HCT116 (cell line): ENCODE measurements at regions not wholly inside any gene's neighbourhood (a gene's known extent, or its start where the extent isn't known, plus 50 kb on each side); places are given as distances from the start of the nearest gene placed in this dataset.
A peak's percentile ranks its signal among the peaks of the same experiment; 100 is the strongest.

ENCODE experiments used
- ATAC-seq: fragments of 200-7000 bp; cut with Tn5 transposase; 2 replicates; pipeline ENCODE4 v1.9.1; 2020; ENCODE audit warnings: mild to moderate bottlenecking, moderate library complexity
- BruUV-seq: library from RNA; stranded (reverse); fragments of 400-500 nt; replicated peaks from 2 replicates; lab custom pipeline; 2021; lab: Mats Ljungman, UMichigan
- CTCF ChIA-PET: fragments of 300-600 bp; sonication (Branson Sonifier 250); formaldehyde crosslinking; loops from one replicate; lab custom pipeline; 2021; ENCODE audit warnings: antibody characterized with exemption; lab: Charles Lee
- POLR2A ChIA-PET: fragments of 300-600, 350-600 bp; sonication (Branson Sonifier 250); formaldehyde crosslinking; loops from one replicate; lab custom pipeline; 2021; ENCODE audit warnings: antibody characterized with exemption; lab: Charles Lee
- RAD21 ChIA-PET, 2 experiments: fragments of 300-600 bp; sonication (Branson Sonifier 250); formaldehyde crosslinking; loops; one replicate each; lab custom pipeline; 2023; ENCODE audit warnings: low total read pairs in 2 of 2; ENCODE audit not compliant: uncharacterized antibody in 2 of 2, unreplicated experiment in 2 of 2, low non-redundant PET in 1 of 2; lab: Charles Lee
- DNase-seq: peaks from one replicate; pipeline ENCODE4 v3.0.0-alpha.2; 2010; ENCODE audit warnings: low read depth, low spot score
- H2AFZ ChIP-seq: fragments of 200-600 bp; shearing (Covaris generic), sonication (generic); 2 replicates; pipeline ENCODE4 v1.6.1; 2017; ENCODE audit warnings: low read depth, mixed run types, mixed read lengths, antibody characterized with exemption, low read length; ENCODE audit not compliant: poor library complexity, severe bottlenecking
- H3K27ac ChIP-seq: 2 replicates; pipeline ENCODE4 v1.5.1; 2012; ENCODE audit warnings: low read depth, low read length
- H3K27me3 ChIP-seq: fragments of 200-600 bp; sonication (generic); 2 replicates; pipeline ENCODE4 v1.6.1; 2016; ENCODE audit warnings: mixed run types, low read length, mixed read lengths; ENCODE audit not compliant: insufficient read depth
- H3K36me3 ChIP-seq, 2 experiments: fragments of 200-500 bp in 1 of 2; fragments of 200-600 bp in 1 of 2; sonication (Bioruptor generic) in 1 of 2; sonication (generic) in 1 of 2; 2 replicates each; pipeline versions ENCODE4 v1.5.1 to v1.6.1; 2014 to 2016; ENCODE audit warnings: low read length in 2 of 2, inconsistent platforms in 1 of 2, mixed read lengths in 1 of 2, mixed run types in 1 of 2; ENCODE audit not compliant: insufficient read depth in 2 of 2, control insufficient read depth in 1 of 2
- H3K4me1 ChIP-seq, 2 experiments: fragments of 200-600 bp in 1 of 2; sonication (generic) in 1 of 2; 2 replicates each; pipeline versions ENCODE4 v1.5.1 to v1.6.1; 2012 to 2017; ENCODE audit warnings: low read length in 2 of 2, inconsistent platforms in 1 of 2, mild to moderate bottlenecking in 1 of 2, mixed read lengths in 1 of 2, mixed run types in 1 of 2, moderate library complexity in 1 of 2; ENCODE audit not compliant: insufficient read depth in 2 of 2, control insufficient read depth in 1 of 2
- H3K4me2 ChIP-seq: fragments of 200-600 bp; sonication (generic); 2 replicates; pipeline ENCODE4 v1.6.1; 2017; ENCODE audit warnings: mixed run types, low read length, mixed read lengths
- H3K4me3 ChIP-seq, 2 experiments: fragments of 200-600 bp in 1 of 2; sonication (generic) in 1 of 2; replicated peaks in 1 of 2; 2 replicates each; pipeline ENCODE4 v1.5.1; 2011 to 2016; ENCODE audit warnings: low read length in 2 of 2, control low read depth in 1 of 2, low read depth in 1 of 2, mild to moderate bottlenecking in 1 of 2, mixed read lengths in 1 of 2, mixed run types in 1 of 2
- H3K79me2 ChIP-seq: fragments of 200-600 bp; sonication (generic); 2 replicates; pipeline ENCODE4 v1.6.1; 2017; ENCODE audit warnings: mild to moderate bottlenecking, mixed run types, low read length, moderate library complexity, mixed read lengths; ENCODE audit not compliant: insufficient read depth
- H3K9ac ChIP-seq: fragments of 200-600 bp; sonication (generic); 2 replicates; pipeline ENCODE4 v1.6.1; 2016; ENCODE audit warnings: low read length, mixed read lengths
- H3K9me2 ChIP-seq: fragments of 200-600 bp; sonication (generic), shearing (Covaris generic); 2 replicates; pipeline ENCODE4 v1.6.1; 2017; ENCODE audit warnings: mixed run types, mild to moderate bottlenecking, moderate library complexity; ENCODE audit not compliant: insufficient read depth
- H3K9me3 ChIP-seq, 2 experiments: fragments of 200-500 bp in 1 of 2; fragments of 200-600 bp in 1 of 2; sonication (Bioruptor generic) in 1 of 2; sonication (generic) in 1 of 2; 2 replicates each; pipeline ENCODE4 v1.6.1; 2014 to 2017; ENCODE audit warnings: low read length in 2 of 2, mixed read lengths in 2 of 2, inconsistent platforms in 1 of 2, low read depth in 1 of 2, mild to moderate bottlenecking in 1 of 2, mixed run types in 1 of 2, moderate library complexity in 1 of 2; ENCODE audit not compliant: control insufficient read depth in 1 of 2, insufficient read depth in 1 of 2
- H4K20me1 ChIP-seq: fragments of 200-600 bp; sonication (generic), shearing (Covaris generic); 2 replicates; pipeline ENCODE4 v1.6.1; 2017; ENCODE audit warnings: mixed run types, mild to moderate bottlenecking, moderate library complexity; ENCODE audit not compliant: insufficient read depth
- CBX3 ChIP-seq: IDR thresholded peaks from 2 replicates; pipeline ENCODE4 v1.6.1; 2012; ENCODE audit warnings: low read depth
- CEBPB ChIP-seq: IDR thresholded peaks from 2 replicates; pipeline ENCODE4 v1.6.1; 2012; ENCODE audit warnings: low read depth
- EGR1 ChIP-seq: IDR thresholded peaks from 2 replicates; pipeline ENCODE4 v1.6.1; 2012; ENCODE audit warnings: low read depth
- ELF1 ChIP-seq: IDR thresholded peaks from 2 replicates; pipeline ENCODE4 v1.6.1; 2012; ENCODE audit warnings: low read depth, borderline replicate concordance
- EZH2 ChIP-seq: fragments of 200-600 bp; sonication (generic); IDR thresholded peaks from 2 replicates; pipeline ENCODE4 v1.6.1; 2017; ENCODE audit warnings: antibody characterized with exemption, mixed run types
- FOSL1 ChIP-seq: IDR thresholded peaks from 2 replicates; pipeline ENCODE4 v1.6.1; 2012; ENCODE audit warnings: low read depth
- JUND ChIP-seq: IDR thresholded peaks from 2 replicates; pipeline ENCODE4 v1.6.1; 2012
- MAX ChIP-seq: IDR thresholded peaks from 2 replicates; pipeline ENCODE4 v1.6.1; 2012
- POLR2A ChIP-seq: IDR thresholded peaks from 2 replicates; pipeline ENCODE4 v1.7.0; 2011; ENCODE audit warnings: borderline replicate concordance; ENCODE audit not compliant: insufficient read depth, insufficient read length; ENCODE audit errors: extremely low read depth
- POLR2AphosphoS5 ChIP-seq: IDR thresholded peaks from 2 replicates; pipeline ENCODE4 v1.6.1; 2011; ENCODE audit warnings: mild to moderate bottlenecking, low read depth, low read length, moderate library complexity
- RAD21 ChIP-seq: IDR thresholded peaks from 2 replicates; pipeline ENCODE4 v1.6.1; 2012; ENCODE audit warnings: low read depth, mild to moderate bottlenecking
- SIN3A ChIP-seq: IDR thresholded peaks from 2 replicates; pipeline ENCODE4 v1.6.1; 2012; ENCODE audit warnings: low read depth
- SP1 ChIP-seq: IDR thresholded peaks from 2 replicates; pipeline ENCODE4 v1.6.1; 2012; ENCODE audit warnings: low read depth
- SRF ChIP-seq: IDR thresholded peaks from 2 replicates; pipeline ENCODE4 v1.6.1; 2012; ENCODE audit warnings: low read depth
- TCF7L2 ChIP-seq: IDR thresholded peaks from 2 replicates; pipeline ENCODE4 v1.7.0; 2011; ENCODE audit warnings: borderline replicate concordance, inconsistent platforms; ENCODE audit not compliant: insufficient read depth, insufficient read length; ENCODE audit errors: extremely low read depth
- YY1 ChIP-seq: IDR thresholded peaks from 2 replicates; pipeline ENCODE4 v1.6.1; 2011; ENCODE audit warnings: low read length, low read depth, moderate library complexity, mild to moderate bottlenecking; ENCODE audit not compliant: insufficient replicate concordance; ENCODE audit errors: extremely low read depth
- ZBTB33 ChIP-seq: IDR thresholded peaks from 2 replicates; pipeline ENCODE4 v1.6.1; 2011; ENCODE audit warnings: mild to moderate bottlenecking, low read length, moderate library complexity; ENCODE audit not compliant: insufficient replicate concordance; ENCODE audit errors: extremely low read depth
- ZNF274 ChIP-seq: fragments of 200-500 bp; sonication (Bioruptor generic); IDR thresholded peaks from 2 replicates; pipeline ENCODE4 v1.6.1; 2014; ENCODE audit warnings: mild to moderate bottlenecking, low read depth, low read length, inconsistent platforms
- intact Hi-C: fragments of 100-400 bp; cut with micrococcal nuclease; formaldehyde crosslinking; loops from 2 replicates; pipeline ENCODE4 v1.10.0; 2022
- TF ChIP-seq, protein P1 (sequence below): IDR thresholded peaks from 2 replicates; pipeline ENCODE4 v1.6.1; 2012; ENCODE audit warnings: low read depth
- TF ChIP-seq, protein P2 (sequence below): IDR thresholded peaks from 2 replicates; pipeline ENCODE4 v1.6.1; 2012

DNA sequence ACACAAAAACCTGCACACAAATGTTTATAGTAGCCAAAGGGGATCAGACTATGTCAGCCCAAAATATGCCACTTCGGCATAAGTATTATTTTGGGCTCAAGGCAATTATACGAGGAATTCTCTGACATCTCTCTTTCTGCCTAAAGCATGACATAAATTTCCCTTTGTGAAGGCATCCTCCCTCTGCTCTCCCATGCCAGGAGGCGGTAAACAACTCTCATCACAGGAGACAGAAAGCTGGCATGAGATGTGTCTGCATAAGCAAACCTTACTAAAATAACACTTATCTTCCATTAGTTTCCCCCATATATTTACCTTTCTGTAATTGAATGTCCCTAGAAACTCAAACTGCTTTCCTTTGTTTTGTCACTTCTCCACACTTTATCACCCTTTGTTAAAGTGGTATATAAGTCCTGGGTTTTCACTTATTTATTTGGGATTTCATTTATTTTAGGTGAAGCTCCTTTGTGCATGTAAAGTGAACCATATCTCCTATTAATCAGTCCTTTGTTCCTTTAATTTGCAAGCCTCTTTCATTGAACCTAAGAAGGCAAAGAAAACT lies 68.3 kb downstream of the LACC1 start (continued):
- TF ChIP-seq YY1 (no peak), ELF1 (no peak), EGR1 (no peak)

DNA sequence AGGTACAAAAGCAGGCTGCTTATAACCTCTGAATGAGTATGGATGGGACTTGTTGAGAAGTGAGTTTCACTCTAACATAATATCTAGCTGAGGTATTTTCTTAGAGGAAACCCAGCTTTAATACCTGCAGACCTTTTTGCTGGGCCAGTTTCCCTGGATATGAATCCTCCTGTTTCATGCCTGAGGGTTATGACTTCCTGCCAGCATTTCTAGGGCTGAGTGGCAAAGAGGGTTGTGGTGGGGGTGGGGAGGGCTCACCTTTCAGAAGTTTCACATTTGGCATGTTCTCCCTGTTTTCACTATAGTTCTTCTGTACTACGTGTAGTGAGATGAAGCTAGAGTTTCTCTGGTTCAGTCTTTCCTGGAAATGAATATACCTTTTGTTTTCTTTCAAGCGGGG lies 73.7 kb downstream of the LACC1 start:
- intact Hi-C loops = no loop called here
- no peak overlapping the region for H3K4me3 ChIP-seq
- H3K9me3 ChIP-seq = no peaks in the 10 kb centered on the region
- peaks cover 0 to 8% of the 10 kb centered on the region in 2 experiments; a peak in 1 of 4 replicates for H3K4me1 ChIP-seq
- no peak overlapping the region for H3K9ac ChIP-seq
- TF ChIP-seq ZNF274 (no peak), JUND (no peak), POLR2AphosphoS5 (no peak), SRF (no peak), ZBTB33 (no peak), FOSL1 (no peak), EGR1 (no peak), POLR2A (no peak), TCF7L2 (no peak), CBX3 (no peak), SIN3A (no peak), MAX (no peak), CEBPB (no peak), YY1 (no peak), ELF1 (no peak), EZH2 (no peak), RAD21 (no peak), SP1 (no peak)
- TF ChIP-seq, protein P1, sequence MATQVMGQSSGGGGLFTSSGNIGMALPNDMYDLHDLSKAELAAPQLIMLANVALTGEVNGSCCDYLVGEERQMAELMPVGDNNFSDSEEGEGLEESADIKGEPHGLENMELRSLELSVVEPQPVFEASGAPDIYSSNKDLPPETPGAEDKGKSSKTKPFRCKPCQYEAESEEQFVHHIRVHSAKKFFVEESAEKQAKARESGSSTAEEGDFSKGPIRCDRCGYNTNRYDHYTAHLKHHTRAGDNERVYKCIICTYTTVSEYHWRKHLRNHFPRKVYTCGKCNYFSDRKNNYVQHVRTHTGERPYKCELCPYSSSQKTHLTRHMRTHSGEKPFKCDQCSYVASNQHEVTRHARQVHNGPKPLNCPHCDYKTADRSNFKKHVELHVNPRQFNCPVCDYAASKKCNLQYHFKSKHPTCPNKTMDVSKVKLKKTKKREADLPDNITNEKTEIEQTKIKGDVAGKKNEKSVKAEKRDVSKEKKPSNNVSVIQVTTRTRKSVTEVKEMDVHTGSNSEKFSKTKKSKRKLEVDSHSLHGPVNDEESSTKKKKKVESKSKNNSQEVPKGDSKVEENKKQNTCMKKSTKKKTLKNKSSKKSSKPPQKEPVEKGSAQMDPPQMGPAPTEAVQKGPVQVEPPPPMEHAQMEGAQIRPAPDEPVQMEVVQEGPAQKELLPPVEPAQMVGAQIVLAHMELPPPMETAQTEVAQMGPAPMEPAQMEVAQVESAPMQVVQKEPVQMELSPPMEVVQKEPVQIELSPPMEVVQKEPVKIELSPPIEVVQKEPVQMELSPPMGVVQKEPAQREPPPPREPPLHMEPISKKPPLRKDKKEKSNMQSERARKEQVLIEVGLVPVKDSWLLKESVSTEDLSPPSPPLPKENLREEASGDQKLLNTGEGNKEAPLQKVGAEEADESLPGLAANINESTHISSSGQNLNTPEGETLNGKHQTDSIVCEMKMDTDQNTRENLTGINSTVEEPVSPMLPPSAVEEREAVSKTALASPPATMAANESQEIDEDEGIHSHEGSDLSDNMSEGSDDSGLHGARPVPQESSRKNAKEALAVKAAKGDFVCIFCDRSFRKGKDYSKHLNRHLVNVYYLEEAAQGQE = no peak
- TF ChIP-seq, protein P2, sequence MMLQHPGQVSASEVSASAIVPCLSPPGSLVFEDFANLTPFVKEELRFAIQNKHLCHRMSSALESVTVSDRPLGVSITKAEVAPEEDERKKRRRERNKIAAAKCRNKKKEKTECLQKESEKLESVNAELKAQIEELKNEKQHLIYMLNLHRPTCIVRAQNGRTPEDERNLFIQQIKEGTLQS = no peak
- DNase-seq (no peak), ATAC-seq (no peak)
- no peaks in the 10 kb centered on the region for H4K20me1 ChIP-seq
- H3K27me3 ChIP-seq = no peaks in the 10 kb centered on the region
- POLR2A ChIA-PET = no interaction called here
- BruUV-seq = no TSS peak
- H2AFZ ChIP-seq = peak overlapping the region; percentile 48
- H3K27ac ChIP-seq = no peak overlapping the region
- no peaks in the 10 kb centered on the region for H3K36me3 ChIP-seq
- H3K9me2 ChIP-seq = no peaks in the 10 kb centered on the region
- H3K79me2 ChIP-seq = no peaks in the 10 kb centered on the region
- CTCF ChIA-PET = no interaction called here
- peak overlapping the region; percentile 1; the same call in 1 of the 2 replicates for H3K4me2 ChIP-seq
- RAD21 ChIA-PET = no interaction called here
